ENCODE measurements at regions not wholly inside any gene's neighbourhood (a gene's known extent, or its start where the extent isn't known, plus 50 kb on each side); places are given as distances from the start of the nearest gene placed in this dataset.

DNA sequence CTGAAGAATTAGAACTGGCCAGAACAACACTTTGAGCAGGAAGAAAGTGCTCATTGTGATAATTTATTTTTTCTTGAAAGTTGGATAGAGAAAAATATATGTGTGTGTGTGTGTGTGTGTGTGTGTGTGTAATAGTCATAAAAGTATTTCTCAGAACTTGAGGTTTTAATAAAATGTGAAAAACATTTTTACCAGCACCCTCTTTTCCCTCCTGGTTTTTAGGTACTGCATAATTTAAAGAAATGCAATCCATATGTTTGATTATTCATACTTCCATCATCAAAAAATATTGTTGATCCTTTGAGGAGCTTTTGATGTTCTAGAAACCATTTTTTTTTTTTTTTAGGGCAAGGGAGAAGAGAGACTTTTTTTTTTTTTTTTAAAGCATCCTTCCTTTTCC lies 66.8 kb upstream of the JUN start:
- no peak for TF ChIP-seq POLR2A (IDR thresholded peaks at IDR 0.05)
- TF ChIP-seq CTCF (IDR thresholded peaks at IDR 0.05), result no peak
- no peak for TF ChIP-seq POLR2AphosphoS5 (IDR thresholded peaks at IDR 0.05; ENCODE audit: insufficient read depth in 1 of 2, low read depth in 1 of 2)
